H1 (cell line): ENCODE measurements at regions not wholly inside any gene's neighbourhood (a gene's known extent, or its start where the extent isn't known, plus 50 kb on each side); places are given as distances from the start of the nearest gene placed in this dataset.

Source experiments
- CTCF ChIA-PET: fragments of 300-600 bp; sonication (Branson Sonifier 250); formaldehyde crosslinking; loops from one replicate; lab custom pipeline; 2021; ENCODE audit not compliant: partially characterized antibody; lab: Charles Lee
- POLR2A ChIA-PET: fragments of 300-600 bp; sonication (Branson Sonifier 250); formaldehyde crosslinking; loops from one replicate; lab custom pipeline; 2021; ENCODE audit warnings: inconsistent platforms; ENCODE audit not compliant: partially characterized antibody; lab: Charles Lee
- DNase-seq, 2 experiments: peaks; one replicate each; pipeline versions ENCODE4 v3.0.0 to v3.0.0-alpha.2; 2010 to 2022; ENCODE audit warnings: low spot score in 2 of 2, low read depth in 1 of 2, mixed read lengths in 1 of 2
- FAIRE-seq: peaks from 2 replicates; lab custom pipeline; 2011; peaks lifted over from hg19 to GRCh38; lab: Jason Lieb, UNC
- H2AFZ ChIP-seq: 2 replicates; pipeline ENCODE4 v1.8.1; 2012; ENCODE audit warnings: low read length, inconsistent platforms
- H2AK5ac ChIP-seq: 2 replicates; pipeline ENCODE4 v1.6.1; 2013; ENCODE audit warnings: low read depth, low read length
- H2BK120ac ChIP-seq: replicated peaks from 2 replicates; pipeline ENCODE3; 2013; ENCODE audit warnings: low read depth, low read length, inconsistent platforms
- H2BK12ac ChIP-seq: 2 replicates; pipeline ENCODE4 v1.6.1; 2013; ENCODE audit warnings: low read depth, low read length
- H2BK15ac ChIP-seq: 2 replicates; pipeline ENCODE4 v1.6.1; 2013; ENCODE audit warnings: low read length
- H2BK20ac ChIP-seq: 2 replicates; pipeline ENCODE4 v1.6.1; 2013; ENCODE audit warnings: low read length
- H2BK5ac ChIP-seq: 2 replicates; pipeline ENCODE4 v1.6.1; 2013; ENCODE audit warnings: low read depth, low read length
- H3K14ac ChIP-seq: 2 replicates; pipeline ENCODE4 v1.6.1; 2013; ENCODE audit warnings: inconsistent platforms; ENCODE audit not compliant: insufficient read length
- H3K18ac ChIP-seq: 2 replicates; pipeline ENCODE4 v1.6.1; 2013; ENCODE audit warnings: low read length; ENCODE audit errors: extremely low read depth
- H3K23ac ChIP-seq: 2 replicates; pipeline ENCODE4 v1.6.1; 2013; ENCODE audit warnings: inconsistent platforms; ENCODE audit not compliant: insufficient read length
- H3K23me2 ChIP-seq: 2 replicates; pipeline ENCODE4 v1.6.1; 2013; ENCODE audit warnings: low read depth, low read length
- H3K27ac ChIP-seq: 2 replicates; pipeline ENCODE4 v1.6.1; 2011; ENCODE audit warnings: low read depth, low read length, inconsistent platforms
- H3K27me3 ChIP-seq, 4 experiments: replicated peaks in 1 of 4; 1 replicate in 1 of 4; 2 replicates in 3 of 4; pipeline versions ENCODE4 v1.6.1 to v1.8.1; 2011 to 2013; ENCODE audit warnings: low read length in 3 of 4, mild to moderate bottlenecking in 3 of 4, inconsistent platforms in 2 of 4, mixed read lengths in 2 of 4, moderate library complexity in 1 of 4; ENCODE audit not compliant: control insufficient read depth in 3 of 4, insufficient read depth in 3 of 4; ENCODE audit errors: extremely low read depth in 1 of 4
- H3K36me3 ChIP-seq, 4 experiments: 2 replicates each; pipeline versions ENCODE4 v1.6.1 to v1.8.1; 2011 to 2013; ENCODE audit warnings: mild to moderate bottlenecking in 4 of 4, low read length in 3 of 4, moderate library complexity in 2 of 4, control low read depth in 1 of 4, inconsistent platforms in 1 of 4; ENCODE audit not compliant: insufficient read depth in 4 of 4, control insufficient read depth in 2 of 4
- H3K4ac ChIP-seq: replicated peaks from 2 replicates; pipeline ENCODE3; 2013; ENCODE audit warnings: low read length, low read depth, mixed read lengths, inconsistent platforms; ENCODE audit not compliant: insufficient read length
- H3K4me1 ChIP-seq, 4 experiments: replicated peaks in 1 of 4; 1 replicate in 1 of 4; 2 replicates in 3 of 4; pipeline versions ENCODE4 v1.6.1 to v1.8.1; 2011 to 2013; ENCODE audit warnings: low read length in 3 of 4, inconsistent platforms in 2 of 4, mixed read lengths in 1 of 4; ENCODE audit not compliant: insufficient read depth in 4 of 4, control insufficient read depth in 3 of 4
- H3K4me2 ChIP-seq, 2 experiments: 2 replicates each; pipeline versions ENCODE4 v1.6.1 to v1.8.1; 2011 to 2013; ENCODE audit warnings: low read depth in 2 of 2, low read length in 2 of 2, control low read depth in 1 of 2, inconsistent platforms in 1 of 2, mild to moderate bottlenecking in 1 of 2; ENCODE audit not compliant: insufficient read depth in 1 of 2
- H3K4me3 ChIP-seq, 4 experiments: fragments of 200-600, 300-600 bp in 1 of 4; sonication (generic), shearing (Covaris generic), sonication (Bioruptor Twin) in 1 of 4; 2 replicates each; pipeline versions ENCODE4 v1.5.1 to v1.8.1; 2011 to 2016; ENCODE audit warnings: low read length in 4 of 4, low read depth in 3 of 4, control low read depth in 2 of 4, inconsistent platforms in 2 of 4, mild to moderate bottlenecking in 2 of 4, mixed read lengths in 1 of 4, moderate library complexity in 1 of 4; ENCODE audit not compliant: insufficient read depth in 2 of 4; ENCODE audit errors: extremely low read depth in 1 of 4
- H3K56ac ChIP-seq: replicated peaks from 2 replicates; pipeline ENCODE3; 2013; ENCODE audit warnings: low read depth, mild to moderate bottlenecking, mixed read lengths, low read length, inconsistent platforms; ENCODE audit not compliant: insufficient read length
- H3K79me1 ChIP-seq: 2 replicates; pipeline ENCODE4 v1.6.1; 2013; ENCODE audit warnings: low read depth, low read length, control low read depth
- H3K79me2 ChIP-seq, 2 experiments: 2 replicates each; pipeline versions ENCODE4 v1.6.1 to v1.8.1; 2012 to 2013; ENCODE audit warnings: low read length in 2 of 2, mild to moderate bottlenecking in 2 of 2, inconsistent platforms in 1 of 2; ENCODE audit not compliant: insufficient read depth in 2 of 2, control insufficient read depth in 1 of 2
- H3K9ac ChIP-seq, 4 experiments: replicated peaks in 1 of 4; 1 replicate in 1 of 4; 2 replicates in 3 of 4; pipeline versions ENCODE4 v1.6.1 to v1.8.1; 2011 to 2013; ENCODE audit warnings: low read depth in 3 of 4, low read length in 3 of 4, control low read depth in 2 of 4, mild to moderate bottlenecking in 2 of 4, moderate library complexity in 2 of 4, inconsistent platforms in 1 of 4; ENCODE audit errors: extremely low read depth in 1 of 4
- H3K9me3 ChIP-seq, 2 experiments: 2 replicates each; pipeline versions ENCODE4 v1.6.1 to v1.8.1; 2012 to 2013; ENCODE audit warnings: mild to moderate bottlenecking in 2 of 2, moderate library complexity in 2 of 2, control low read depth in 1 of 2, inconsistent platforms in 1 of 2, low read depth in 1 of 2, low read length in 1 of 2, mixed read lengths in 1 of 2; ENCODE audit not compliant: insufficient read depth in 2 of 2
- H4K20me1 ChIP-seq, 2 experiments: replicated peaks in 1 of 2; 2 replicates each; pipeline versions ENCODE3 to v1.8.1; 2011 to 2013; ENCODE audit warnings: inconsistent platforms in 2 of 2, low read length in 2 of 2, mild to moderate bottlenecking in 1 of 2; ENCODE audit not compliant: insufficient read depth in 2 of 2, control insufficient read depth in 1 of 2
- H4K5ac ChIP-seq: 2 replicates; pipeline ENCODE4 v1.6.1; 2013; ENCODE audit warnings: low read length, low read depth, mixed read lengths, inconsistent platforms; ENCODE audit not compliant: insufficient read length
- H4K8ac ChIP-seq: 2 replicates; pipeline ENCODE4 v1.8.0; 2013; ENCODE audit warnings: mild to moderate bottlenecking, moderate library complexity, low read length, inconsistent platforms; ENCODE audit not compliant: insufficient read depth; ENCODE audit errors: extremely low read depth
- H4K91ac ChIP-seq: replicated peaks from 2 replicates; pipeline ENCODE3; 2013; ENCODE audit warnings: low read length, mixed read lengths, inconsistent platforms; ENCODE audit not compliant: insufficient read length
- ASH2L ChIP-seq: fragments of 200-600, 300-600 bp; sonication (generic); IDR thresholded peaks from one replicate; pipeline ENCODE4 v1.7.1; 2017; ENCODE audit warnings: low read length
- CREB1 ChIP-seq: IDR thresholded peaks from 2 replicates; pipeline ENCODE4 v1.6.1; 2012; ENCODE audit warnings: inconsistent platforms
- GTF2F1 ChIP-seq: IDR thresholded peaks from 2 replicates; pipeline ENCODE4 v1.6.1; 2012; ENCODE audit warnings: low read depth, low read length, improper control_type of control experiment, borderline replicate concordance
- HDAC6 ChIP-seq: IDR thresholded peaks from one replicate; pipeline ENCODE4 v1.7.1; 2012; ENCODE audit warnings: low read depth, mild to moderate bottlenecking, inconsistent platforms, low read length, moderate library complexity
- KDM1A ChIP-seq: fragments of 200-600, 300-600 bp; sonication (generic); IDR thresholded peaks from 2 replicates; pipeline ENCODE4 v1.7.1; 2016; ENCODE audit warnings: mild to moderate bottlenecking, low read length, borderline replicate concordance
- RXRA ChIP-seq: IDR thresholded peaks from 2 replicates; pipeline ENCODE4 v1.6.1; 2011; ENCODE audit warnings: low read depth, mild to moderate bottlenecking, low read length, moderate library complexity; ENCODE audit not compliant: insufficient read depth
- SIX5 ChIP-seq: IDR thresholded peaks from 2 replicates; pipeline ENCODE4 v1.6.1; 2011; ENCODE audit warnings: mild to moderate bottlenecking, low read depth, low read length
- SP4 ChIP-seq: IDR thresholded peaks from 2 replicates; pipeline ENCODE4 v1.6.1; 2012; ENCODE audit warnings: low read length, inconsistent platforms
- SUZ12 ChIP-seq: fragments of 200-600 bp; sonication (generic); IDR thresholded peaks from 2 replicates; pipeline ENCODE4 v1.6.1; 2012; ENCODE audit warnings: mild to moderate bottlenecking, inconsistent platforms, low read length, moderate library complexity, mixed read lengths
- TAF1 ChIP-seq: IDR thresholded peaks from 2 replicates; pipeline ENCODE4 v1.6.1; 2011; ENCODE audit warnings: mild to moderate bottlenecking, low read depth, low read length

GRCh38 chr1:193387406-193387805 is 201.0 kb upstream of the B3GALT2 start:
- H3K56ac ChIP-seq: no peak overlapping the region
- TF ChIP-seq ASH2L: no peak
- TF ChIP-seq RXRA: no peak
- TF ChIP-seq SUZ12: no peak
- no peak for TF ChIP-seq HDAC6
- no peak for TF ChIP-seq SP4
- no peak for TF ChIP-seq GTF2F1
- TF ChIP-seq SIX5: no peak
- no peak for TF ChIP-seq TAF1
- TF ChIP-seq KDM1A: no peak
- TF ChIP-seq CREB1: no peak
- no peak overlapping the region for H3K4me2 ChIP-seq
- H3K4me3 ChIP-seq: no peak overlapping the region
- H4K91ac ChIP-seq: no peak overlapping the region
- no peak overlapping the region for H2BK15ac ChIP-seq
- POLR2A ChIA-PET: no interaction called here
- peaks cover 0 to 1% (median 0%) of the 10 kb centered on the region in 4 experiments; a peak in 1 of 7 replicates for H3K27me3 ChIP-seq
- H4K20me1 ChIP-seq: no peaks in the 10 kb centered on the region
- H3K23ac ChIP-seq: no peak overlapping the region
- no peak for DNase-seq
- no peak overlapping the region for H3K9ac ChIP-seq
- H2AK5ac ChIP-seq: no peak overlapping the region
- CTCF ChIA-PET: no interaction called here
- no peak overlapping the region for H2BK20ac ChIP-seq
- no peak for FAIRE-seq
- H3K36me3 ChIP-seq: no peaks in the 10 kb centered on the region
- no peak overlapping the region for H3K14ac ChIP-seq
- no peak overlapping the region for H3K18ac ChIP-seq
- H3K79me1 ChIP-seq: no peaks in the 10 kb centered on the region
- H3K4me1 ChIP-seq: no peaks in the 10 kb centered on the region
- no peak overlapping the region for H4K5ac ChIP-seq
- no peaks in the 10 kb centered on the region for H3K79me2 ChIP-seq
- H4K8ac ChIP-seq: no peak overlapping the region
- H2AFZ ChIP-seq: no peak overlapping the region
- H3K4ac ChIP-seq: no peak overlapping the region
- H2BK12ac ChIP-seq: no peak overlapping the region
- no peak overlapping the region for H2BK5ac ChIP-seq
- H3K9me3 ChIP-seq: no peaks in the 10 kb centered on the region
- H2BK120ac ChIP-seq: no peak overlapping the region
- no peaks in the 10 kb centered on the region for H3K23me2 ChIP-seq
- no peak overlapping the region for H3K27ac ChIP-seq
